GM13976 (cell line): ENCODE measurements at regions not wholly inside any gene's neighbourhood (a gene's known extent, or its start where the extent isn't known, plus 50 kb on each side); places are given as distances from the start of the nearest gene placed in this dataset.

Experiments
- DNase-seq: peaks from one replicate; pipeline ENCODE4 v3.0.0; 2012; ENCODE audit warnings: low spot score
- in situ Hi-C: fragments of 300-500 bp; cut with MboI; formaldehyde crosslinking; loops from one replicate; pipeline ENCODE4 v1.12.0; 2022; ENCODE audit warnings: low sequenced_read_pairs, mixed read lengths, inconsistent platforms; ENCODE audit not compliant: unreplicated experiment
- TF ChIP-seq, protein P1 (sequence below): IDR thresholded peaks from 2 replicates; pipeline ENCODE4 v1.5.1; 2012; ENCODE audit warnings: borderline replicate concordance, mild to moderate bottlenecking; ENCODE audit not compliant: insufficient read depth; ENCODE audit errors: extremely low read depth, missing control alignments, control extremely low read depth

DNA sequence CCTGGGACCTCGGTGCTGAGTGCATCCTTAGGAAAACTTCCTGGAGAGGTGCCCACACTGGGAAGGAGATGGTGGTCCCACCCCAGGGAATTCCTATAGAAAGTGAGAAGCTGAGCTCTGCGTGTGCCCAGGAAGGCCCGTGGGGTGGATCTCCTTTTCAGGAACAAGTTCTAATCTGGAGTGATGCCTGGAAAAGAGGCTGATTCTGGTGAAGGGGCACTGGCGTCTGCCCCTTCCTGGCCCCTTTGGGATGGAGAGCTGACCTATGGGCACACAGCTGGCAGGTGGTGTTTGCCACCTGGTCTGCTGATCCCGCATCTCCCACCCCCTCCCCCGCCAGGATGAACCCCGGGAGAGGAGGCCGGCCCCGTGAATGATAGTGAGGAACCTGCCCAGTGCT is 142.0 kb upstream of the RTL1 start:
- no peak for DNase-seq
- TF ChIP-seq, protein P1, sequence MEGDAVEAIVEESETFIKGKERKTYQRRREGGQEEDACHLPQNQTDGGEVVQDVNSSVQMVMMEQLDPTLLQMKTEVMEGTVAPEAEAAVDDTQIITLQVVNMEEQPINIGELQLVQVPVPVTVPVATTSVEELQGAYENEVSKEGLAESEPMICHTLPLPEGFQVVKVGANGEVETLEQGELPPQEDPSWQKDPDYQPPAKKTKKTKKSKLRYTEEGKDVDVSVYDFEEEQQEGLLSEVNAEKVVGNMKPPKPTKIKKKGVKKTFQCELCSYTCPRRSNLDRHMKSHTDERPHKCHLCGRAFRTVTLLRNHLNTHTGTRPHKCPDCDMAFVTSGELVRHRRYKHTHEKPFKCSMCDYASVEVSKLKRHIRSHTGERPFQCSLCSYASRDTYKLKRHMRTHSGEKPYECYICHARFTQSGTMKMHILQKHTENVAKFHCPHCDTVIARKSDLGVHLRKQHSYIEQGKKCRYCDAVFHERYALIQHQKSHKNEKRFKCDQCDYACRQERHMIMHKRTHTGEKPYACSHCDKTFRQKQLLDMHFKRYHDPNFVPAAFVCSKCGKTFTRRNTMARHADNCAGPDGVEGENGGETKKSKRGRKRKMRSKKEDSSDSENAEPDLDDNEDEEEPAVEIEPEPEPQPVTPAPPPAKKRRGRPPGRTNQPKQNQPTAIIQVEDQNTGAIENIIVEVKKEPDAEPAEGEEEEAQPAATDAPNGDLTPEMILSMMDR: no peak
- in situ Hi-C loops: no loop called here

GRCh38 chr14:101046071-101046470 is 142.5 kb upstream of the RTL1 start:
- TF ChIP-seq, protein P1: no peak
- DNase-seq: no peak
- in situ Hi-C loops: no loop called here

- TF ChIP-seq, protein P1: no peak
- in situ Hi-C loops: no loop called here
These were observed 143.8 kb upstream of the RTL1 start for GRCh38 chr14:101047326-101047725.

DNA sequence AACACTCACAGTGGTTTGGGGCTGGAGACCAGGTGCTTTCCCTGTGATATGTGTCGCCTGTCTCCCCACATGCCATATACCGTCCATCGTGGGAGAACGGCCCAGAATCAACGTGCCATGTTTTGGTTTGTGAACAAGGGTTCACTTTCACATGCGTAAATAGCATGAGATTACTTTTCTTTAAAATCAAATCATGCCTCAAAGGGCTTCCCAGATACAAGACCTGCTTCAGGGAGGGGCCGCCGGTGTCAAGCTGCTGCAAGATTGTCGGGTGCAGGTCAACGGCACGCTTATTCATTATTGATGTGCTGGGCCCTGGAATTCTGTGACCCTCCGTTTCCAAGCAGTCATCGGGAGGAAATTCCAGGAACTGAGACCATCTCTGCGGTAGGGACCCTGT is 145.2 kb upstream of the RTL1 start:
- in situ Hi-C loops: no loop called here
- DNase-seq: no peak
- TF ChIP-seq, protein P1: no peak

More at GRCh38 chr14:101047326-101047725, 143.8 kb upstream of the RTL1 start:
- no peak for DNase-seq

GRCh38 chr14:101049511-101049910 is 146.0 kb upstream of the RTL1 start:
- in situ Hi-C loops: no loop called here
- TF ChIP-seq, protein P1: no peak
- DNase-seq: no peak

DNA sequence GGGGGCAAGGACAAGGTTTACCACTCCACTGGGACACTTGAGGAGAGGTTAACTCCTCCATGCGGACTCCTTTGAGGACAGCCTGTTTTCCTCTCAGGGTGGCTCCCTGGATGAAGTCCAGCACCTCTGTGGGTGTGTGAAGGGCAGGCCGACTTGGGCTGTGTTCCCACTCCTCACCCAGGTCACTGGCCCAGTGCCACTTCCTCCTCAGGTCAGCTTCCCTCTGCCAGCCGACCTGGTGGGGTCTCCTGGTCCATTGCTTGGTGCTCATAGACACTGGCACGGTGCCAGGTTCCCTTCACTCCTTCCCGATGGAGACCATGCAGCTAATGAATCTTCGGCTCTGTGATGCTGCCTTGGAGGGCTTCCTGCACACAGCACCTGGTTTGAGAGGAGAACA is 146.4 kb upstream of the RTL1 start:
- in situ Hi-C loops: no loop called here
- no peak for DNase-seq
- TF ChIP-seq, protein P1: no peak
